ENCODE measurements at regions not wholly inside any gene's neighbourhood (a gene's known extent, or its start where the extent isn't known, plus 50 kb on each side); places are given as distances from the start of the nearest gene placed in this dataset.

DNA sequence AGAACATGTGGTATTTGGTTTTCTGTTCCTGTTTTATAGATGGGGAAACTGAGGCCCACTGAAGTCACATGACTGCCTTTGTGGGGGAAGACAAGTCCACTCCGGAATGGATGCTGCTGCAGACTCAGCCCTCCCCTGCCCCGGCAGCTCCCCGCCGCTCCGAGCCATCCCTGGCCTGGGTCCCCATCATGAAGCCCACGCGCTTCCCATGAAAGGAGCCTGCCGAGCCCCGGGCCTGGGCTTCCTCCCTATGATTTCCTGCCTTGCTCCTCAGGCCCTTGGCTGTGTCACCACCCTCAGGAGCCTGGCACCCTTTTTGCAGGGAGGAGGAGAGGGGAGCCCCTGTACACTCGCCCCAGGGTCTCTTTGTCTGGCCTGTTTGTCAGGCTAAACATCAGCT is 125.3 kb upstream of the FOXF1 start:
- intact Hi-C loops (cut with DNase I), result no loop called here
- no peak overlapping the region for H3K4me3 ChIP-seq
- H3K36me3 ChIP-seq, result no peaks in the 10 kb centered on the region
- no peak for TF ChIP-seq CTCF (IDR thresholded peaks at IDR 0.05)
- H3K9me3 ChIP-seq, result no peaks in the 10 kb centered on the region
- H3K27ac ChIP-seq, result no peak overlapping the region
- ATAC-seq (no peak), DNase-seq (no peak)
- no peaks in the 10 kb centered on the region for H3K27me3 ChIP-seq (ENCODE audit: low read depth)
- H3K4me1 ChIP-seq, result peaks cover 5% of the 10 kb centered on the region

- Histone ChIP-seq H3K27ac (no peak overlapping the region), H3K4me3 (no peak overlapping the region), H3K27me3 (ENCODE audit: low read depth) (no peaks in the 10 kb centered on the region), H3K36me3 (no peaks in the 10 kb centered on the region), H3K4me1 (peaks cover 7% of the 10 kb centered on the region), H3K9me3 (no peaks in the 10 kb centered on the region)
- no peak for TF ChIP-seq CTCF (IDR thresholded peaks at IDR 0.05)
- intact Hi-C loops (cut with DNase I), result no loop called here
- ATAC-seq (no peak), DNase-seq (no peak)
Measured at GRCh38 chr16:86387468-86388440, 122.6 kb upstream of the FOXF1 start.

DNA sequence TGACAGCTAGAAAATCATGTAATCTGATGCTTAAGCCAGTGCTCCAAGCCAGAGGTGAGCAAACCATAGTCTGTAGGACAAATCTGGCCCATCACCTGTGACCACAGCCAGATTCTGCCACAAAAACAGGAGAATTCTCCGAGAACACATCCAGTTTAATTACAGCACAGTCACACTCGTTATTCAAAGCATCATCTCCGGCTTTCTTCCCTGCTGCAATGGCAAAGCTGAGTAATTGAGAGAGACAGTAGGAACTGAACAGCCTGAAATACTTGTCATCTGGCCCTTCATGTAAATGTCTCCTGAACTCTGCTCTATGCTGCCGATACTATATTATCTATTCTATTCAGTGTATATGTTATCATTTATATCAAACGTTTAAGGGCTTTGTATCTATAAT is 121.4 kb upstream of the FOXF1 start:
- no peaks in the 10 kb centered on the region for H3K27me3 ChIP-seq (ENCODE audit: low read depth)
- ATAC-seq, result no peak
- no peak for DNase-seq
- no peak for TF ChIP-seq CTCF (IDR thresholded peaks at IDR 0.05)
- H3K4me1 ChIP-seq, result peaks cover 7% of the 10 kb centered on the region
- no peak overlapping the region for H3K4me3 ChIP-seq
- intact Hi-C loops (cut with DNase I), result no loop called here
- no peaks in the 10 kb centered on the region for H3K36me3 ChIP-seq
- no peaks in the 10 kb centered on the region for H3K9me3 ChIP-seq
- no peak overlapping the region for H3K27ac ChIP-seq

- no peak for DNase-seq
- intact Hi-C loops (cut with DNase I), result no loop called here
Measured at GRCh38 chr16:86389566-86390328, 120.6 kb upstream of the FOXF1 start.

DNA sequence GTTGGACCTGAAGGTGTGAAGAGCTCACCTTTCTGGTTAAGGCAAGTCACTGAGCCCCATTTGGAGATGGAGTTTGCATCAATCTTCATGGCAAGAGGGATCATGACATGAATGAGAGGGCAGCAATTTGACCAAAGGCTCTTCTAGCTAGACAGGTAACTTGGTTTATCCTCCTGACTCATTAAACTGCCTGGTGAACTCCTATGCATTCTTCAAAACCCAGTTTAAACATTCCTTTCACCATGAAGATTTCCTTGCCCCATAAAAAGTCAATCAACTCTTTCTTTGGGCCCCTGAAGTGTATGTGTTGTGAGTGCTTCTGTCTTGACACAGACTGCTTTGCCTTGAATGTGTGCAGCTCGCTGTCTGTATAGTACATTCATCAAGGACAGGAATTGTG is 120.0 kb upstream of the FOXF1 start:
- Histone ChIP-seq H3K4me3 (no peak overlapping the region), H3K27me3 (ENCODE audit: low read depth) (no peaks in the 10 kb centered on the region), H3K9me3 (no peaks in the 10 kb centered on the region), H3K27ac (no peak overlapping the region), H3K4me1 (peaks cover 7% of the 10 kb centered on the region), H3K36me3 (no peaks in the 10 kb centered on the region)
- DNase-seq (no peak), ATAC-seq (no peak)
- intact Hi-C loops (cut with DNase I), result no loop called here
- no peak for TF ChIP-seq CTCF (IDR thresholded peaks at IDR 0.05)

More at GRCh38 chr16:86389566-86390328, 120.6 kb upstream of the FOXF1 start:
- H3K4me3 ChIP-seq, result no peak overlapping the region
- H3K4me1 ChIP-seq, result peaks cover 7% of the 10 kb centered on the region
- no peak overlapping the region for H3K27ac ChIP-seq
- ATAC-seq, result no peak
- H3K9me3 ChIP-seq, result no peaks in the 10 kb centered on the region
- no peaks in the 10 kb centered on the region for H3K27me3 ChIP-seq (ENCODE audit: low read depth)
- TF ChIP-seq CTCF (IDR thresholded peaks at IDR 0.05), result no peak
- no peaks in the 10 kb centered on the region for H3K36me3 ChIP-seq
